Lung microvascular endothelial cell (primary cell): ENCODE measurements at regions not wholly inside any gene's neighbourhood (a gene's known extent, or its start where the extent isn't known, plus 50 kb on each side); places are given as distances from the start of the nearest gene placed in this dataset.
A peak's percentile ranks its signal among the peaks of the same experiment; 100 is the strongest.
"Not testable (repeated sequence)": the region's sequence is repeated elsewhere in the genome, so short reads cannot be mapped to it uniquely, and the experiment has no call there.

ENCODE experiments used
- DNase-seq, 2 donors: peaks; one replicate each; pipeline versions ENCODE4 v3.0.0 to v3.0.0-alpha.2; 2010; ENCODE audit warnings: low read depth in 2 of 2

DNA sequence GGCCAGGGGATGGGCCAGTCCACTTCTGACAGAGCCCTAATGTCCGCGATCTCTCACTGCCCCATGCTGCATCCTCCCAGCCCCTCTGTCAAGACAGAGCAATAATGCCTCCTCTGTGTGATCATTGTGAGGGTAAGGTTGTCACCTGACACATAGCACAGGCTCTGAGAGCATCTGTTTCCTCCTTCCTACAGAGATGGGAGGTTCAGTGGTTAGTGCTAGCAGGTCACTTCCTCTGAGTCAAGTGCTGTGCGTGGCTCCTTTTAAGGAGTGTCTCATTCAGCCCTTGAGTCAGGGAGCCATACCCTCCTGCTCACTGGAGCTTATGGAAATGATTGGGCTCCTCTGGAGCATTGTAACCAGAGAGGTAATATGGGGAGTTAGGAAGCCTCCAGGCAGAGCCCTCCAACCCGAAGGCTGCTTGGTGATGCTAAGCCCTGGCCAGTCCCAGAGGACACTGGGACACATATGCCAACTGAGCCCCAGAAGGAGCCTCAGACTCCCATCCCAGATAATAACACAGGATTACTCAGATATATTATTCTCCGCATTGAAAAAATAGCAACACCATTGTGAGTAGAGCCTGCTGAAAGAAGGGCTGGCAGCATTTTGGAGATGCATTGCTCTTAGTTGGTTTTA, 189.0 kb downstream of the GALNT1 start:
- peak in 1 of 2 donors; percentile 44 for DNase-seq

- DNase-seq, result no peak
Observed at GRCh38 chr18:35771172-35771571, 189.6 kb downstream of the GALNT1 start.

DNA sequence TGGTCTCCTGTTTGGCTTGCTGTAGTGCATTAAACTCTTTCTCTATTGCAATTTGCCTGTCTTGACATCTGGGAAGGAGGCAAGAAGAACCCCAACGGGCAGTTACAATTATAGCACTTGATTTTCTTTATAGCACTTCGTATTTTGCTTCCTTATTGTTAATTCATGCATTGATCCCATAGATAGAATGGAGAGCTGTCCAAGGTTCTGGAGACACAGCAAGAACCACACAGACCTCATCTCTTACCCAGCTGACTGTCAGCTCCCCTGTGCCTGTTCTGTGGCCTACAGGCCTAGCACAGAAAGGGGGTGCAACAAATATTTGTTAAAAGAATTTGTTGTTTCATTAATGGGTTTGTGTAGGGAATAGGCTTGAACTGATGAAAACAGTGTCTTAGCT, 194.3 kb downstream of the GALNT1 start:
- DNase-seq, result peak; percentile 17 to 28

GRCh38 chr18:35776473-35776872, 194.9 kb downstream of the GALNT1 start:
- no peak for DNase-seq

DNA sequence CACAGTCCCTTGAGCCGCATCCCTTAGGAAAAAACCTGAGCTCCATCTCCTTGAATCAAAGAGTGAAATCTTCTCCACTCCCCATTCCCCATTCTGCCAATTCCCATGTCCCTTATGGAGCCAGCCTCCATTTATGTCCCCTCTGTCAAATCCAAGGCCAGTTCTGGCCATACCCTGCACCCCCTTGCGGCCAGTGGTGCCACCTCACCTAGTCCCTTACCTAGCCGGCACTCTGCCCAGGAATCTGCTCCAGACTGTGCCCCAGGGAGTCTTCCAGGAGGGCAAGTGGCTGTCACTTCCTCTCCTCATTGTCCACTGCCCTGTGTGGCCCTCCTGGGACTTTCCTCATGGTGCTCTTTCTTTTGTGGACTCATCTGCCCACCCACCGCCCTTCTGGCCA, 195.4 kb upstream of the RMP24 start:
- DNase-seq, result peak in 1 of 2 donors; percentile 15

- no peak for DNase-seq
Observed at GRCh38 chr18:35778850-35779627, 193.4 kb upstream of the RMP24 start.

DNA sequence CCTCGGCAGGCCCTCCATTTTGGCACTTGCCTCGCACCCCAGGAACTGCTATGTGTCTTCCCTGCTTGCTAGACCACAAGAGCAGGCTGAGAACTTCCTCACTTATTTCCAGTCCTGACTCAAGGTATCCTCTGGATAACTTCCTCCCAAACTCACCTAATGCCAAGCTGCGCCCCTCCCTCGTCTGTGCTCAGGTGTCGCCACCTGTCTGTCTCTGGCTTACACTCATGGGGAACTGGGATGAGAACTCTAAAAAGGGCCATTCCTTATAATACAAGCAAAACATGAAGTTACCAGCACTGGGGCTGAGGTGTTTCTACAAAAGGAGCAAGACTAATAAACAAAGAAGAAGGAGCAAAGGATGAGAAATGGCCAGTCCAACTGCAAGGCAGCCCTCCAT, 191.5 kb upstream of the RMP24 start:
- DNase-seq, result no peak

DNA sequence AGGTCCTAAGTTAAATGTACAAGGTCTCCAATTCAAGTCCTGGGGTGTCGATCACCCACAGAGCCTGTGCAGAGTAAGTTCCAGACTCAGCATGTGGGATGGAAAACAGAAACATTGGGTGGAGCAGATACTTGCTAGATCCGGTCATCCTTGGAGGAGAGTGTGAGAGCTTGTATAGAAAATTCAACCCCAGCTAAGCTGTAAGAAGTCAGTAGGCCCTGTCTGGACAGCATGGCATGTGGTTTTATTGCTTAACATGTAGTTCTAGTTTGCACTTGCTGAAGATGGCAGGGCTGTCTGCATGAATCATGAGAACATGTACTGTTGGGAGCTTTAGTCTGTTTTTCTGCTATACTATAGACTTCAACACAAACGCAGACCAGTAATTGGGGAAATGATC, 189.6 kb upstream of the RMP24 start:
- DNase-seq, result no peak

GRCh38 chr18:35786365-35787042, 186.0 kb upstream of the RMP24 start:
- no peak for DNase-seq

GRCh38 chr18:35789543-35789942, 182.9 kb upstream of the RMP24 start:
- no peak for DNase-seq

GRCh38 chr18:35797948-35798347, 174.5 kb upstream of the RMP24 start:
- no peak for DNase-seq

GRCh38 chr18:35803551-35803950, 168.9 kb upstream of the RMP24 start:
- no peak for DNase-seq

- DNase-seq, result no peak
Observed at GRCh38 chr18:35804377-35804776, 168.1 kb upstream of the RMP24 start.

DNA sequence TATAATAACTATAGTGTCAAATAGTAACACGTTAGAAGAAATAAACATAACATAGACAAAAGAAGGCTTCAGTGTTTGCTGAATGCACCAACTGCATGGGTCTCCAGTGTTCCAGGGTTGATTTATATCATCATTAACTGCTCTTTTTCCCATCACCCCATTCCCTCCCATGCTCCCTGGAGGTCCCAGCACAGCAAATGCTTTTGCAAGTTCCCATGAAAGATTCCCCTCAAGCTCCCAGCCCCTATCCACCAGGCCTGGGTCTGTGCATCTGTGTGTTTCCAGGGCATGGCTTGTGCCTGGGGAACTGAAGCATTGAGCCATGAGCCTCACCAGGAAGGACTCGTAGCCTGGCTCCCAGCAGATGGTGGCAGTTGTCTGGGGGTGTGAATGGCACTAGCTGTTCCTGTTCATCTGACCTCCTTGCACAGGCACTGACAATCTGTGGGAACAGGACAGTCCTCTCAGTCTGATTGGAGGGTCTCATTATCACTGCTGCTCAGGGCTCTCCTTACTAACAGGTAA, 164.6 kb upstream of the RMP24 start:
- no peak for DNase-seq

- DNase-seq, result no peak
Observed at GRCh38 chr18:35808796-35809195, 163.7 kb upstream of the RMP24 start.

- DNase-seq, result no peak
Observed at GRCh38 chr18:35810520-35810919, 162.0 kb upstream of the RMP24 start.

DNA sequence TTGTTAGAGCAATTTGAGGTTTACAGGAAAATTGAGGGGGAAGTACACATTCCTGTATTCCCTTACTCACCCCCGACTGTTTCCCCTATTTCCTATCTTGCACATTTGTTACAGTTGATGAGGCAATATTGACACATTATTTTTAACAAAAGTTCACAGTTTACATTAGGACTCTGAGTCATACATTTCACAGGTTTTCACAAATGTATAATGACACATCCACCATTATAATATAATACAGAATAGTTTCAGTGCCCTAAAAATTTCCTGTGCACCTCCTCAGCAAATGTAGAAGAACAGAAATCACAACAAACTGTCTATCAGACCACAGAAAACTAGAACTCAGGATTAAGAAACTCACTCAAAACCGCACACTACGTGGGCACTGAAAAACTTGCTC, 160.6 kb upstream of the RMP24 start:
- peak; percentile 25 to 26 for DNase-seq

DNA sequence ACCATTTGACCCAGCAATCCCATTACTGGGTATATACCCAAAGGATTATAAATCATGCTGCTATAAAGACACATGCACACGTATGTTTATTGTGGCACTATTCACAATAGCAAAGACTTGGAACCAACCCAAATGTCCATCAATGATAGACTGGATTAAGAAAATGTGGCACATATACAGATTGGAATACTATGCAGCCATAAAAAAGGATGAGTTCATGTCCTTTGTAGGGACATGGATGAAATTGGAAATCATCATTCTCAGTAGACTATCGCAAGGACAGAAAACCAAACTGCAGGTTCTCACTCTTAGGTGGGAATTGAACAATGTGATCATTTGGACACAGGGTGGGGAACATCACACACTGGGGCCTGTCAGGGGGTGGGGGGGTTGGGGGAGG, 157.5 kb upstream of the RMP24 start:
- not testable (repeated sequence) for DNase-seq

DNA sequence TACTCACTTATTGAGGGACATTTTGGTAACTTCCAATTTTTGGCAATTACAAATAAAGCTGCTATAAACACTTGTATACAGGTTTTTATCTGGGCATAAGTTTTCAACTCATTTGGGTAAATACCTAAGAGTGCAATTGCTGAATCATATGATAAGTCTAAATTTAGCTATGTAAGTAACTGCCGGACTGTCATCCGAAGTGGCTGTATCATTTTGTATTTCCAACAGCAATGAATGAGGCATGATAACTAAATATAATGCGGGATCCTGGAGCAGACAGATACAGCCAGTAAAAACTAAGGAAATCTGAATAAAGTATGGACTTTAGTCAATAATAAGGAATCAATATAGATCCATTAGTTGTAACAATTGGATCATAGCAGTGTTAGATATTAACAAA, 156.5 kb upstream of the RMP24 start:
- DNase-seq, result no peak

GRCh38 chr18:35817604-35818352, 154.7 kb upstream of the RMP24 start:
- DNase-seq, result no peak

- DNase-seq, result no peak
Observed at GRCh38 chr18:35818353-35818667, 154.2 kb upstream of the RMP24 start.

- peak in 1 of 2 donors; percentile 25 for DNase-seq
Observed at GRCh38 chr18:35822413-35822812, 150.1 kb upstream of the RMP24 start.
